Suprapubic skin (tissue), 3 donors: ENCODE measurements at regions not wholly inside any gene's neighbourhood (a gene's known extent, or its start where the extent isn't known, plus 50 kb on each side); places are given as distances from the start of the nearest gene placed in this dataset.

Source experiments
- CTCF ChIP-seq, 2 donors: fragments of 200-600 bp in 1 of 2; fragments of 450-650 bp in 1 of 2; sonication (generic) in 1 of 2; IDR thresholded peaks; one replicate each; pipeline ENCODE4 v1.5.1; 2016 to 2019; ENCODE audit warnings: antibody characterized with exemption in 2 of 2, mild to moderate bottlenecking in 1 of 2, moderate library complexity in 1 of 2
- POLR2A ChIP-seq, 2 donors: fragments of 450-650 bp; IDR thresholded peaks; one replicate each; pipeline ENCODE4 v1.6.1; 2017; ENCODE audit warnings: antibody characterized with exemption in 2 of 2, mild to moderate bottlenecking in 2 of 2, moderate library complexity in 2 of 2

- TF ChIP-seq POLR2A (IDR thresholded peaks at IDR 0.05) (no peak), CTCF (IDR thresholded peaks at IDR 0.05) (no peak)
Measured at GRCh38 chr20:21022925-21023324, 83.2 kb downstream of the LINC00237 start.
